NCI-H2227 treated with DMSO at 0.1 percent for 48 hours (cell line): ENCODE measurements at regions not wholly inside any gene's neighbourhood (a gene's known extent, or its start where the extent isn't known, plus 50 kb on each side); places are given as distances from the start of the nearest gene placed in this dataset.

Experiments used
- DNase-seq: peaks from one replicate; lab custom pipeline; 2025; lab: John Stamatoyannopoulos, UW

- no peak for DNase-seq
These were observed 51.3 kb upstream of the EIF2S2 start for GRCh38 chr20:34163307-34163706.

GRCh38 chr20:34164381-34164984 is 52.4 kb upstream of the EIF2S2 start:
- no peak for DNase-seq

GRCh38 chr20:34165018-34165619 is 53.1 kb upstream of the EIF2S2 start:
- no peak for DNase-seq

- DNase-seq, result no peak
These were observed 59.6 kb upstream of the EIF2S2 start for GRCh38 chr20:34171640-34172039.

GRCh38 chr20:34172926-34173325 is 60.9 kb upstream of the EIF2S2 start:
- DNase-seq, result no peak

- DNase-seq, result no peak
These were observed 63.0 kb upstream of the EIF2S2 start for GRCh38 chr20:34175079-34175478.

GRCh38 chr20:34175879-34176278 is 63.8 kb upstream of the EIF2S2 start:
- DNase-seq, result no peak

GRCh38 chr20:34177052-34177451 is 64.2 kb upstream of the ASIP start:
- DNase-seq, result no peak

- DNase-seq, result no peak
These were observed 61.4 kb upstream of the ASIP start for GRCh38 chr20:34179637-34180360.

- no peak for DNase-seq
These were observed 60.6 kb upstream of the ASIP start for GRCh38 chr20:34180460-34181120.

GRCh38 chr20:34181484-34181883 is 59.7 kb upstream of the ASIP start:
- DNase-seq, result no peak

- DNase-seq, result no peak
These were observed 55.2 kb upstream of the ASIP start for GRCh38 chr20:34185766-34186620.

GRCh38 chr20:34189572-34190163 is 51.6 kb upstream of the ASIP start:
- no peak for DNase-seq

- no peak for DNase-seq
These were observed 51.0 kb upstream of the ASIP start for GRCh38 chr20:34190262-34190661.

GRCh38 chr20:34190679-34191090 is 50.5 kb upstream of the ASIP start:
- DNase-seq, result peak; percentile 81
